Natural killer cell treated with Interleukin-12 subunit alpha and Interleukin-12 subunit beta and Interleukin-15 and Interleukin-18, amount 100 ng/mL, for 72 hours (primary cell): ENCODE measurements at regions not wholly inside any gene's neighbourhood (a gene's known extent, or its start where the extent isn't known, plus 50 kb on each side); places are given as distances from the start of the nearest gene placed in this dataset.

Experiments
- ATAC-seq, 2 donors: fragments of 150-1000 bp; cut with Tn5 transposase in 1 of 2; sonication (Bioruptor Pico), chemical (Tn5 transposase) in 1 of 2; 2 replicates each; pipeline ENCODE4 v1.10.0; 2021
- DNase-seq: peaks from one replicate; pipeline ENCODE4 v3.0.0; 2022; ENCODE audit warnings: low spot score
- H3K27ac Mint-ChIP-seq, 2 donors: 1 replicate in 1 of 2; 2 replicates in 1 of 2; pipeline ENCODE4 v1.8.0; 2022; ENCODE audit warnings: mixed read lengths in 2 of 2, mild to moderate bottlenecking in 1 of 2, moderate library complexity in 1 of 2
- H3K27me3 Mint-ChIP-seq, 2 donors: 1 replicate in 1 of 2; 2 replicates in 1 of 2; pipeline ENCODE4 v1.8.0; 2022; ENCODE audit warnings: mixed read lengths in 2 of 2
- H3K36me3 Mint-ChIP-seq: one replicate; pipeline ENCODE4 v1.8.0; 2022; ENCODE audit warnings: mixed read lengths
- H3K4me1 Mint-ChIP-seq, 2 donors: 1 replicate in 1 of 2; 2 replicates in 1 of 2; pipeline ENCODE4 v1.8.0; 2022; ENCODE audit warnings: low read depth in 2 of 2, mixed read lengths in 2 of 2, mild to moderate bottlenecking in 1 of 2
- H3K4me3 Mint-ChIP-seq: one replicate; pipeline ENCODE4 v1.8.0; 2022; ENCODE audit warnings: mixed read lengths
- H3K9me3 Mint-ChIP-seq: 2 replicates; pipeline ENCODE4 v1.8.0; 2022; ENCODE audit warnings: mixed read lengths

- Mint-ChIP-seq H3K4me1 (peaks cover 32 to 44% of the 10 kb centered on the region in 2 donors), H3K9me3 (peaks cover 13% of the 10 kb centered on the region), H3K36me3 (peaks cover 42% of the 10 kb centered on the region), H3K4me3 (peak overlapping the region; percentile 80), H3K27me3 (no peaks in the 10 kb centered on the region), H3K27ac (peak overlapping the region in 1 of 2 donors; percentile 81)
- no peak for DNase-seq
- ATAC-seq: no peak
These were observed 256.7 kb downstream of the ANAPC1 start for GRCh38 chr2:111627256-111627655.

GRCh38 chr2:111628221-111628620 is 255.8 kb downstream of the ANAPC1 start:
- Mint-ChIP-seq H3K4me1 (peaks cover 41 to 51% of the 10 kb centered on the region in 2 donors), H3K36me3 (peaks cover 42% of the 10 kb centered on the region), H3K27ac (no peak overlapping the region), H3K4me3 (no peak overlapping the region), H3K9me3 (peaks cover 13% of the 10 kb centered on the region), H3K27me3 (peaks cover 0 to 2% of the 10 kb centered on the region in 2 donors)
- no peak for DNase-seq
- ATAC-seq: no peak

- peaks cover 39 to 48% of the 10 kb centered on the region in 2 donors for H3K4me1 Mint-ChIP-seq
- no peak for DNase-seq
- no peak for ATAC-seq
- no peak overlapping the region for H3K27ac Mint-ChIP-seq
- H3K9me3 Mint-ChIP-seq: peaks cover 13% of the 10 kb centered on the region
- peaks cover 0 to 4% of the 10 kb centered on the region in 2 donors for H3K27me3 Mint-ChIP-seq
- H3K4me3 Mint-ChIP-seq: no peak overlapping the region
- peaks cover 46% of the 10 kb centered on the region for H3K36me3 Mint-ChIP-seq
These were observed 254.0 kb downstream of the ANAPC1 start for GRCh38 chr2:111629983-111630382.

- Mint-ChIP-seq H3K4me3 (peak overlapping the region; percentile 69), H3K36me3 (peaks cover 36% of the 10 kb centered on the region)
These were observed 251.3 kb downstream of the ANAPC1 start for GRCh38 chr2:111632661-111633060.

GRCh38 chr2:111633189-111633588 is 250.8 kb downstream of the ANAPC1 start:
- H3K9me3 Mint-ChIP-seq: peaks cover 5% of the 10 kb centered on the region
- H3K27me3 Mint-ChIP-seq: peaks cover 7 to 11% of the 10 kb centered on the region in 2 donors
- peak overlapping the region; percentile 1 to 58 for H3K27ac Mint-ChIP-seq
- DNase-seq: no peak
- peaks cover 32% of the 10 kb centered on the region for H3K36me3 Mint-ChIP-seq
- no peak for ATAC-seq
- peak overlapping the region; percentile 69 for H3K4me3 Mint-ChIP-seq
- H3K4me1 Mint-ChIP-seq: peaks cover 22 to 25% of the 10 kb centered on the region in 2 donors

More at GRCh38 chr2:111632661-111633060, 251.3 kb downstream of the ANAPC1 start:
- Mint-ChIP-seq H3K27me3 (peaks cover 7 to 11% of the 10 kb centered on the region in 2 donors), H3K4me1 (peaks cover 22 to 25% of the 10 kb centered on the region in 2 donors), H3K27ac (peak overlapping the region; percentile 1 to 58), H3K9me3 (peaks cover 8% of the 10 kb centered on the region)
- DNase-seq (no peak), ATAC-seq (peak; percentile 52 to 61)

GRCh38 chr2:111633643-111634042 is 250.3 kb downstream of the ANAPC1 start:
- no peak for DNase-seq
- Mint-ChIP-seq H3K9me3 (peaks cover 2% of the 10 kb centered on the region), H3K27me3 (peaks cover 7 to 11% of the 10 kb centered on the region in 2 donors), H3K4me3 (no peak overlapping the region), H3K27ac (peak overlapping the region; percentile 1 to 58), H3K4me1 (peaks cover 22 to 25% of the 10 kb centered on the region in 2 donors), H3K36me3 (peaks cover 27% of the 10 kb centered on the region)
- no peak for ATAC-seq

- peaks cover 7 to 11% of the 10 kb centered on the region in 2 donors for H3K27me3 Mint-ChIP-seq
These were observed 249.8 kb downstream of the ANAPC1 start for GRCh38 chr2:111634050-111634794.

GRCh38 chr2:111634995-111635538 is 248.9 kb downstream of the ANAPC1 start:
- ATAC-seq (no peak), DNase-seq (no peak)
- Mint-ChIP-seq H3K27ac (peak overlapping the region in 1 of 2 donors; percentile 58), H3K4me1 (peaks cover 22 to 30% of the 10 kb centered on the region in 2 donors), H3K27me3 (peaks cover 7 to 11% of the 10 kb centered on the region in 2 donors), H3K9me3 (no peaks in the 10 kb centered on the region), H3K36me3 (peaks cover 17% of the 10 kb centered on the region), H3K4me3 (no peak overlapping the region)

More at GRCh38 chr2:111634050-111634794, 249.8 kb downstream of the ANAPC1 start:
- Mint-ChIP-seq H3K36me3 (peaks cover 22% of the 10 kb centered on the region), H3K27ac (peak overlapping the region; percentile 1 to 58), H3K4me1 (peaks cover 22 to 30% of the 10 kb centered on the region in 2 donors), H3K4me3 (peak overlapping the region; percentile 28), H3K9me3 (no peaks in the 10 kb centered on the region)
- ATAC-seq (peak; percentile 80 to 90), DNase-seq (no peak)

GRCh38 chr2:111636905-111637304 is 247.1 kb downstream of the ANAPC1 start:
- Mint-ChIP-seq H3K4me1 (peaks cover 26 to 38% of the 10 kb centered on the region in 2 donors), H3K4me3 (no peak overlapping the region), H3K27ac (no peak overlapping the region), H3K9me3 (no peaks in the 10 kb centered on the region), H3K27me3 (peaks cover 7 to 11% of the 10 kb centered on the region in 2 donors), H3K36me3 (peaks cover 8% of the 10 kb centered on the region)
- no peak for ATAC-seq
- no peak for DNase-seq

- no peaks in the 10 kb centered on the region for H3K9me3 Mint-ChIP-seq
- peaks cover 4 to 11% of the 10 kb centered on the region in 2 donors for H3K27me3 Mint-ChIP-seq
- H3K36me3 Mint-ChIP-seq: peaks cover 8% of the 10 kb centered on the region
These were observed 245.6 kb downstream of the ANAPC1 start for GRCh38 chr2:111638274-111638877.

GRCh38 chr2:111640480-111640879 is 243.5 kb downstream of the ANAPC1 start:
- Mint-ChIP-seq H3K36me3 (peaks cover 4% of the 10 kb centered on the region), H3K27ac (no peak overlapping the region), H3K9me3 (no peaks in the 10 kb centered on the region), H3K4me3 (no peak overlapping the region), H3K27me3 (peaks cover 6 to 7% of the 10 kb centered on the region in 2 donors), H3K4me1 (peaks cover 7 to 13% of the 10 kb centered on the region in 2 donors)
- ATAC-seq: no peak
- DNase-seq: no peak

More at GRCh38 chr2:111638274-111638877, 245.6 kb downstream of the ANAPC1 start:
- ATAC-seq: no peak
- Mint-ChIP-seq H3K4me1 (peaks cover 15 to 26% of the 10 kb centered on the region in 2 donors), H3K27ac (no peak overlapping the region), H3K4me3 (no peak overlapping the region)
- no peak for DNase-seq

GRCh38 chr2:111642586-111643327 is 241.2 kb downstream of the ANAPC1 start:
- Mint-ChIP-seq H3K36me3 (peaks cover 16% of the 10 kb centered on the region), H3K27ac (no peak overlapping the region), H3K4me3 (no peak overlapping the region), H3K4me1 (peaks cover 7 to 13% of the 10 kb centered on the region in 2 donors), H3K27me3 (peaks cover 0 to 11% of the 10 kb centered on the region in 2 donors), H3K9me3 (peaks cover 11% of the 10 kb centered on the region)
- no peak for ATAC-seq
- no peak for DNase-seq

GRCh38 chr2:111643759-111644158 is 240.2 kb downstream of the ANAPC1 start:
- Mint-ChIP-seq H3K4me3 (no peak overlapping the region), H3K36me3 (peaks cover 16% of the 10 kb centered on the region), H3K27me3 (peaks cover 0 to 11% of the 10 kb centered on the region in 2 donors), H3K27ac (no peak overlapping the region), H3K4me1 (peaks cover 7 to 12% of the 10 kb centered on the region in 2 donors), H3K9me3 (peaks cover 11% of the 10 kb centered on the region)
- DNase-seq: no peak
- ATAC-seq: no peak
